C4-2B (cell line): ENCODE measurements at regions not wholly inside any gene's neighbourhood (a gene's known extent, or its start where the extent isn't known, plus 50 kb on each side); places are given as distances from the start of the nearest gene placed in this dataset.

Experiments used
- CTCF ChIP-seq: fragments of 450-650 bp; conservative IDR thresholded peaks from 2 replicates; pipeline ENCODE4 v1.5.1; 2017; ENCODE audit warnings: mild to moderate bottlenecking
- ZFX ChIP-seq: fragments of 450-650 bp; IDR thresholded peaks from 2 replicates; pipeline ENCODE4 v1.6.1; 2017

- TF ChIP-seq CTCF (no peak), ZFX (no peak)
Measured at GRCh38 chr15:67916565-67916964, 76.7 kb upstream of the RNU6-1 start.
